Cardiac fibroblast (primary cell): ENCODE measurements at regions not wholly inside any gene's neighbourhood (a gene's known extent, or its start where the extent isn't known, plus 50 kb on each side); places are given as distances from the start of the nearest gene placed in this dataset.

Source experiments
- DNase-seq, 2 donors: peaks; one replicate each; pipeline versions ENCODE4 v3.0.0 to v3.0.0-alpha.2; 2010; ENCODE audit warnings: low read depth in 2 of 2
- H3K4me3 ChIP-seq, 2 donors: replicated peaks in 1 of 2; 1 replicate in 1 of 2; 2 replicates in 1 of 2; pipeline ENCODE4 v1.5.1; 2011; ENCODE audit warnings: low read depth in 2 of 2, low read length in 2 of 2, mild to moderate bottlenecking in 2 of 2, moderate library complexity in 1 of 2
- CTCF ChIP-seq: IDR thresholded peaks from one replicate; pipeline ENCODE4 v1.5.1; 2011; ENCODE audit warnings: low read depth, mild to moderate bottlenecking, low read length, inconsistent platforms

DNA sequence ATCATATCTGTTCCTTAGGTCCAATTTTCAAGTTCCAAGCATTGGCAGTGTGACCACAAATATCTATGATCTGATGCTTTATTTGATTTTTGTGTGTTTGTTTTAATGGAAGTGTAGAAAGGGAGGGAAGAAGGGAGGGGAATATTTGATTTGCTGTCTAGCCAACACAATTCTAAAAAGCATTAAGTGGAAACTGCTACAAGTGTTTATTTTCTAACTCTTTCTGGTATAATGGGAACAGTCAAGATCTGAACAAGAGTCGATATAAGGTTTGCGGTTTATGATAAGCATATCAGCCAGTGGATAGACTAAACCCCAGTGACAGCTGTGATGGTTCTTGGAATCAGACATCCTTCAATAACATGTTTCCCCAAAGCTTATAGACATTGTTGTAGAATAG, 267.8 kb upstream of the SNX7 start:
- no peak for DNase-seq
- no peak for TF ChIP-seq CTCF
- H3K4me3 ChIP-seq: no peak overlapping the region

DNA sequence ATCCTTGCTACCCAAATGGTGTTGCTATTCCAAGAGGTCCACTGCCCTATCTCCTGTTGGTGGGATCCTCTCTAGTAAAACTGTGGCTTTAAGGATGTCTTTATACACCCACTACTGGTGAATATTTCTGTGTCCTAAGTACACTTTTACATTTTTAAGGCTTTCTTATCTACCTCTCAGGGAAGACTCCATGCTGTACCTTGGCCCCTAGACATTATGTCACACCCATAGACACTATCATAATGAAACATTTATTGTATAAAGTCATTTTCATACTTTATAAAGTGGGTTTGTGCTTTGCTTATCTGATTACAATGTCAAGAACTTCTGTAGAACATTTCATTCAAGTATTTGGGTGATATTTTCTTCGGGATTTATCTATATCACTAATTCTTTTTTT, 270.3 kb upstream of the SNX7 start:
- no peak for DNase-seq
- no peak for TF ChIP-seq CTCF
- H3K4me3 ChIP-seq: no peak overlapping the region

GRCh38 chr1:98389809-98390208, 271.7 kb upstream of the SNX7 start:
- no peak for TF ChIP-seq CTCF
- H3K4me3 ChIP-seq: no peak overlapping the region
- DNase-seq: peak; percentile 58 to 90

DNA sequence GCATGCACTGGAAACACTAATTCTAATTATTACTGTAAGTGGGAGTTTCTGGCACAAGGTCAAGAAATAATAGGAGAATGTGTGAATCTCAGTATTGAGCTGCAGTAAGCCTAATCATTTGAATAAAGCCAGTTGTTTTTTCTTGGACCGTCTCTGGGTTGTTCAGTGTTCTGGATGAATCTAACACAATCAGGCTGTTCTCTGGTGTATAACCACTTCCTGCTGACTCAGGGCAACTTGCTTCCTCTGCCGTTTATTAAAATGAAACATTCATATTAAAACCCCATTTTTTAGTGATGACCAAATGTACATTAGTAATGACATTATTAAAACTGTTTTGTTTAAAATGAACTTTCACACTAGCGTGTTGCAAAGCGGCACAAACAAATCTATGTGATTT, 273.1 kb upstream of the SNX7 start:
- no peak overlapping the region for H3K4me3 ChIP-seq
- TF ChIP-seq CTCF: no peak
- DNase-seq: peak; percentile 81 to 89

GRCh38 chr1:98387701-98388100, 273.8 kb upstream of the SNX7 start:
- no peak for TF ChIP-seq CTCF
- H3K4me3 ChIP-seq: no peak overlapping the region
- peak in 1 of 2 donors; percentile 19 for DNase-seq

DNA sequence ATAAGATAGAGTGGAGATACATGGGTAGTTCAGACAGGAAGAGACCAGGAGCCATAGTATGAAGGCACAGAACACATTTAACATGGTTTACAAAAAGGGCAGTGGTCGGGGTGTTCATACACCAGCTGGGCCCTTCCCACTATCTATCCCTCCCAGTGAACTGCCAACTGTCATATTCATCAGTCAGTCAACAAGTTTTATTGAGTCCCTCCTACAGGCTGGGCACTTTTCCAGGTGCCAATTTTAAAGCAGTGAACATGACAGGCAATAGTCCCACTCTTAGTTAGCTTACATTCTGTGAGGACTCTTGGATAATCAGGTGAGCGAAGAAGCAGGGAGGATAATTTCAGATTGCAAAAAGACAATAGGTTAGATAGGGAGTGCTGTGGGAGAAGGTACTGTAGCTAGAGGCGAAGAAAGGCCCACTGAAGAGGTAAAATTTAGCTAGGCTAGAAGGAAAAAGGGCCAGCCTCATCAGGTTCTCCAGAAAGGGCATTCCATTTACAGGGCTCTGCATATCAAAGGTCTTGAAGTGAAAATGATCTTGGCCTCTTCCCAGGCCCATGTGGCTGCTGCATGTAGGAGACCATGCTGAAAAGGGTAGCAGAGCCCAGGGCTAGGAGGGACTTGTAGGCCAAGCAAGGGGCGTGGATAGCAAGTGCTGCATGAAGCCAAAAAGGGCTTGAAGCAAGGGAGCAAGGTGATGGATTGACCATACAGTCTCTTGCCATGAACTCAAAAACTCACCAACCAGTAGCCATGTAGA, 274.7 kb upstream of the SNX7 start:
- no peak overlapping the region for H3K4me3 ChIP-seq
- no peak for DNase-seq
- TF ChIP-seq CTCF: no peak

GRCh38 chr1:98385652-98386051, 275.9 kb upstream of the SNX7 start:
- no peak for TF ChIP-seq CTCF
- peak in 1 of 2 donors; percentile 39 for DNase-seq

More at GRCh38 chr1:98385652-98386051, 275.9 kb upstream of the SNX7 start:
- H3K4me3 ChIP-seq: no peak overlapping the region
